ENCODE measurements at regions not wholly inside any gene's neighbourhood (a gene's known extent, or its start where the extent isn't known, plus 50 kb on each side); places are given as distances from the start of the nearest gene placed in this dataset.

DNA sequence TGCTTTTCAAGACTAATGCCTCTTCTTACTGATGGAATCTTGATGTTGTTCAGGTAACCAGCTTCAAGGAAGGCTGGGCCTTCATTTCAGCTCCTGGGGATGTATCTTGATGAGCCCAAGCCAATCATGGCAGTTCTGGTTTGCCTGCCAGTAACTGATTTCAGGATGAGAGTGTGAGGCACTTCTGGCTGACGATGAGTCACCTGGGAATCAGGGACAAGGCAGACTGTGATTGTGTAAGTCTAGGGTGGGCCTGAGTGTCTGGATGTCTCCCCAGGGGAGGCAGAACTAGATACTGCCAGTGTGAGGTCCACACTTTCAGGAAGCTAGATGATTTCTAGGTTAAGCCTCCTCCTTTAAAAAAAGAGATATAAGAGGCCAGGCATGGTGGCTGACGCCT is 77.3 kb upstream of the KL start:
- POLR2A ChIA-PET (ENCODE audit: low non-redundant PET): no interaction called here

DNA sequence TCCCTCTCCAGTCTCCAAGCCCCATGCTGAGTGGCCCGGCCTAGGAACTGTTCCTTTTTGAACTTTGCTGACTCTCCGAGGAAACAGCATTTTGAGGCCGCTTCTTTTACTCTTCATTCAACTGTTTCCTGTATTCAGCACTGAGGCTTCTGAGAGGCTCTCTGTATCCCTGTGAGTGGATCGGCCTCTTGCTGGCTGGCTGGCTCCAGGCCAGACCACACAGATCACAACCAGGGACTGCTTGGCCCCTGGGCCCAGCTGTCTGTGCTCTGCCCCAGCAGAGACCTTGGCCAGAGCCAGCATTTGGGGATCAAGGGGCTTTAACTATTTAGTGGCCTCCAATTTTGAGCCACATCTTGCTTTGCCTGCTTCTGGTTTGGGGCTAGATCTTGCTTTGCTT is 75.6 kb upstream of the KL start:
- Histone ChIP-seq H3K4me3 (ENCODE audit: low read depth, low read length, poor library complexity, severe bottlenecking) (no peak overlapping the region), H3K9me3 (ENCODE audit: low read depth, low read length, poor library complexity, severe bottlenecking) (peaks cover 6% of the 10 kb centered on the region), H3K36me3 (ENCODE audit: insufficient read depth, low read length, poor library complexity, severe bottlenecking) (no peaks in the 10 kb centered on the region), H3K27me3 (replicated peaks; ENCODE audit: insufficient read depth, low read depth, low read length, poor library complexity) (no peaks in the 10 kb centered on the region), H3K27ac (ENCODE audit: low read depth, low read length, poor library complexity, severe bottlenecking) (no peak overlapping the region), H3K4me1 (ENCODE audit: insufficient read depth, low read length, poor library complexity, severe bottlenecking) (no peaks in the 10 kb centered on the region)
- no peak for DNase-seq (ENCODE audit: low spot score)
- POLR2A ChIA-PET (ENCODE audit: low non-redundant PET): no interaction called here
- no TSS peak for BruUV-seq (replicated peaks)
- CTCF ChIA-PET: no interaction called here
- intact Hi-C loops (cut with micrococcal nuclease; ENCODE audit: unreplicated experiment): no loop called here
- TF ChIP-seq, protein P1, sequence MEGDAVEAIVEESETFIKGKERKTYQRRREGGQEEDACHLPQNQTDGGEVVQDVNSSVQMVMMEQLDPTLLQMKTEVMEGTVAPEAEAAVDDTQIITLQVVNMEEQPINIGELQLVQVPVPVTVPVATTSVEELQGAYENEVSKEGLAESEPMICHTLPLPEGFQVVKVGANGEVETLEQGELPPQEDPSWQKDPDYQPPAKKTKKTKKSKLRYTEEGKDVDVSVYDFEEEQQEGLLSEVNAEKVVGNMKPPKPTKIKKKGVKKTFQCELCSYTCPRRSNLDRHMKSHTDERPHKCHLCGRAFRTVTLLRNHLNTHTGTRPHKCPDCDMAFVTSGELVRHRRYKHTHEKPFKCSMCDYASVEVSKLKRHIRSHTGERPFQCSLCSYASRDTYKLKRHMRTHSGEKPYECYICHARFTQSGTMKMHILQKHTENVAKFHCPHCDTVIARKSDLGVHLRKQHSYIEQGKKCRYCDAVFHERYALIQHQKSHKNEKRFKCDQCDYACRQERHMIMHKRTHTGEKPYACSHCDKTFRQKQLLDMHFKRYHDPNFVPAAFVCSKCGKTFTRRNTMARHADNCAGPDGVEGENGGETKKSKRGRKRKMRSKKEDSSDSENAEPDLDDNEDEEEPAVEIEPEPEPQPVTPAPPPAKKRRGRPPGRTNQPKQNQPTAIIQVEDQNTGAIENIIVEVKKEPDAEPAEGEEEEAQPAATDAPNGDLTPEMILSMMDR (conservative IDR thresholded peaks at IDR 0.05; ENCODE audit: low read depth, low read length): no peak
- TF ChIP-seq EZH2 (IDR thresholded peaks at IDR 0.05; ENCODE audit: borderline replicate concordance, low read depth, low read length, poor library complexity, severe bottlenecking): no peak

More for the DNA sequence above, 77.3 kb upstream of the KL start:
- TF ChIP-seq, protein P1 (conservative IDR thresholded peaks at IDR 0.05; ENCODE audit: low read depth, low read length): no peak
- TF ChIP-seq EZH2 (IDR thresholded peaks at IDR 0.05; ENCODE audit: borderline replicate concordance, low read depth, low read length, poor library complexity, severe bottlenecking): no peak
- peak; percentile 7 for DNase-seq (ENCODE audit: low spot score)
- H3K27me3 ChIP-seq (replicated peaks; ENCODE audit: insufficient read depth, low read depth, low read length, poor library complexity): no peaks in the 10 kb centered on the region
- no peak overlapping the region for H3K4me3 ChIP-seq (ENCODE audit: low read depth, low read length, poor library complexity, severe bottlenecking)
- H3K36me3 ChIP-seq (ENCODE audit: insufficient read depth, low read length, poor library complexity, severe bottlenecking): no peaks in the 10 kb centered on the region
- H3K4me1 ChIP-seq (ENCODE audit: insufficient read depth, low read length, poor library complexity, severe bottlenecking): no peaks in the 10 kb centered on the region
- CTCF ChIA-PET: no interaction called here
- intact Hi-C loops (cut with micrococcal nuclease; ENCODE audit: unreplicated experiment): no loop called here
- peaks cover 6% of the 10 kb centered on the region for H3K9me3 ChIP-seq (ENCODE audit: low read depth, low read length, poor library complexity, severe bottlenecking)
- H3K27ac ChIP-seq (ENCODE audit: low read depth, low read length, poor library complexity, severe bottlenecking): no peak overlapping the region
- BruUV-seq (replicated peaks): no TSS peak

DNA sequence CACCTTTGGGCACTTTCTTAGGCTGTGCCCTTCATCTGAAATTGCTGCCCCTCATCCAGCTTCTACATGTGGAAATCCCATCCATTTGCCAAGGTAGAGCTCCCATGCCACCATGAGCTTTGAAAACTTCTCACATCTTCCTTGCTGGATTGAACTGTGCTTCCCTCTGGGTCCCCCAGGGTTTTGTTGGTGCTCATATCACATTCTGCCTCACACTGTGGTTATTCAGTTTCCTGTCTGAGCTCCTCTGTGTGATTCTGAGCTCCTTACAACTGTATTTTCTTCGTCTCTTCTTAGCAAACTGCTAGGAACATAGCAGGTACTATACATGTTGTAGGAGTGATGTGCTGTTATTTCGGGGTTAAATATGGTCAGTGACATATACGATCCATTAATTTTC is 74.9 kb upstream of the KL start:
- H3K27ac ChIP-seq (ENCODE audit: low read depth, low read length, poor library complexity, severe bottlenecking): no peak overlapping the region
- no peak overlapping the region for H3K4me3 ChIP-seq (ENCODE audit: low read depth, low read length, poor library complexity, severe bottlenecking)
- H3K27me3 ChIP-seq (replicated peaks; ENCODE audit: insufficient read depth, low read depth, low read length, poor library complexity): no peaks in the 10 kb centered on the region
- intact Hi-C loops (cut with micrococcal nuclease; ENCODE audit: unreplicated experiment): no loop called here
- no peaks in the 10 kb centered on the region for H3K4me1 ChIP-seq (ENCODE audit: insufficient read depth, low read length, poor library complexity, severe bottlenecking)
- TF ChIP-seq, protein P1 (conservative IDR thresholded peaks at IDR 0.05; ENCODE audit: low read depth, low read length): no peak
- TF ChIP-seq EZH2 (IDR thresholded peaks at IDR 0.05; ENCODE audit: borderline replicate concordance, low read depth, low read length, poor library complexity, severe bottlenecking): no peak
- BruUV-seq (replicated peaks): no TSS peak
- POLR2A ChIA-PET (ENCODE audit: low non-redundant PET): no interaction called here
- no peak for DNase-seq (ENCODE audit: low spot score)
- peaks cover 6% of the 10 kb centered on the region for H3K9me3 ChIP-seq (ENCODE audit: low read depth, low read length, poor library complexity, severe bottlenecking)
- no peaks in the 10 kb centered on the region for H3K36me3 ChIP-seq (ENCODE audit: insufficient read depth, low read length, poor library complexity, severe bottlenecking)
- CTCF ChIA-PET: no interaction called here
